GM19438 (cell line): ENCODE measurements at regions not wholly inside any gene's neighbourhood (a gene's known extent, or its start where the extent isn't known, plus 50 kb on each side); places are given as distances from the start of the nearest gene placed in this dataset.
"Not testable (repeated sequence)": the region's sequence is repeated elsewhere in the genome, so short reads cannot be mapped to it uniquely, and the experiment has no call there.

Experiments used
- ATAC-seq: cut with Tn5 transposase; IDR thresholded peaks from one replicate; pipeline ENCODE4 v1.9.1; 2021; ENCODE audit warnings: low read depth; ENCODE audit not compliant: unreplicated experiment

- no peak for ATAC-seq
Measured at GRCh38 chrX:96483647-96484160, 200.9 kb upstream of the DIAPH2 start.

- ATAC-seq: not testable (repeated sequence)
Measured at GRCh38 chrX:96486687-96487086, 198.0 kb upstream of the DIAPH2 start.

GRCh38 chrX:96502507-96502906, 182.1 kb upstream of the DIAPH2 start:
- ATAC-seq: no peak

GRCh38 chrX:96529386-96529785, 155.3 kb upstream of the DIAPH2 start:
- not testable (repeated sequence) for ATAC-seq

- no peak for ATAC-seq
Measured at GRCh38 chrX:96538104-96538725, 146.4 kb upstream of the DIAPH2 start.

- no peak for ATAC-seq
Measured at GRCh38 chrX:96540111-96540631, 144.5 kb upstream of the DIAPH2 start.

- ATAC-seq: not testable (repeated sequence)
Measured at GRCh38 chrX:96546281-96546680, 138.4 kb upstream of the DIAPH2 start.

- no peak for ATAC-seq
Measured at GRCh38 chrX:96551322-96551872, 133.2 kb upstream of the DIAPH2 start.

GRCh38 chrX:96556886-96557285, 127.8 kb upstream of the DIAPH2 start:
- ATAC-seq: no peak

GRCh38 chrX:96561129-96561528, 123.5 kb upstream of the DIAPH2 start:
- not testable (repeated sequence) for ATAC-seq

- ATAC-seq: no peak
Measured at GRCh38 chrX:96563646-96564045, 121.0 kb upstream of the DIAPH2 start.

GRCh38 chrX:96564595-96564994, 120.0 kb upstream of the DIAPH2 start:
- ATAC-seq: no peak

- no peak for ATAC-seq
Measured at GRCh38 chrX:96566878-96567277, 117.8 kb upstream of the DIAPH2 start.

- ATAC-seq: no peak
Measured at GRCh38 chrX:96568071-96568470, 116.6 kb upstream of the DIAPH2 start.

GRCh38 chrX:96569034-96569433, 115.6 kb upstream of the DIAPH2 start:
- no peak for ATAC-seq

GRCh38 chrX:96575011-96575410, 109.6 kb upstream of the DIAPH2 start:
- no peak for ATAC-seq

GRCh38 chrX:96576368-96576767, 108.3 kb upstream of the DIAPH2 start:
- no peak for ATAC-seq

- ATAC-seq: no peak
Measured at GRCh38 chrX:96578781-96579180, 105.9 kb upstream of the DIAPH2 start.

- no peak for ATAC-seq
Measured at GRCh38 chrX:96579252-96579651, 105.4 kb upstream of the DIAPH2 start.

- no peak for ATAC-seq
Measured at GRCh38 chrX:96590403-96590802, 94.2 kb upstream of the DIAPH2 start.

- ATAC-seq: no peak
Measured at GRCh38 chrX:96591421-96591820, 93.2 kb upstream of the DIAPH2 start.

- not testable (repeated sequence) for ATAC-seq
Measured at GRCh38 chrX:96597847-96598246, 86.8 kb upstream of the DIAPH2 start.
